Activated CD8-positive, alpha-beta T cell treated with anti-CD3 and anti-CD28 coated beads for 36 hours (primary cell): ENCODE measurements at regions not wholly inside any gene's neighbourhood (a gene's known extent, or its start where the extent isn't known, plus 50 kb on each side); places are given as distances from the start of the nearest gene placed in this dataset.

ENCODE experiments used
- ATAC-seq: fragments of 200-7000 bp; cut with Tn5 transposase; one replicate; pipeline ENCODE4 v1.10.0; 2021; ENCODE audit warnings: mild to moderate bottlenecking, moderate library complexity
- CTCF ChIA-PET: fragments of 350-600 bp; sonication (Branson Sonifier 250); formaldehyde crosslinking; loops from one replicate; lab custom pipeline; 2021; ENCODE audit warnings: antibody characterized with exemption; lab: Charles Lee
- POLR2A ChIA-PET: fragments of 350-600 bp; sonication (Branson Sonifier 250); formaldehyde crosslinking; loops from one replicate; lab custom pipeline; 2021; ENCODE audit warnings: antibody characterized with exemption; lab: Charles Lee
- DNase-seq: peaks from one replicate; pipeline ENCODE4 v3.0.0-alpha.2; 2020
- H3K27ac Mint-ChIP-seq: one replicate; pipeline ENCODE4 v1.8.0; 2021; ENCODE audit warnings: mild to moderate bottlenecking, mixed read lengths
- H3K27me3 Mint-ChIP-seq: one replicate; pipeline ENCODE4 v1.8.0; 2021; ENCODE audit warnings: mixed read lengths
- H3K36me3 Mint-ChIP-seq: one replicate; pipeline ENCODE4 v1.8.0; 2021; ENCODE audit warnings: low read depth, mixed read lengths
- H3K4me1 Mint-ChIP-seq: one replicate; pipeline ENCODE4 v1.8.0; 2021; ENCODE audit warnings: low read depth, mixed read lengths
- H3K4me3 Mint-ChIP-seq: one replicate; pipeline ENCODE4 v1.8.0; 2021; ENCODE audit warnings: mild to moderate bottlenecking, moderate library complexity, mixed read lengths
- H3K9me3 Mint-ChIP-seq: one replicate; pipeline ENCODE4 v1.8.0; 2021; ENCODE audit warnings: mixed read lengths
- CTCF ChIP-seq: fragments of 200-600 bp; IDR thresholded peaks from one replicate; pipeline ENCODE4 v1.8.0; 2022; ENCODE audit warnings: antibody characterized with exemption, mild to moderate bottlenecking
- intact Hi-C: fragments of 100-400 bp; cut with micrococcal nuclease; formaldehyde crosslinking; loops from one replicate; pipeline ENCODE4 v1.10.0; 2022

DNA sequence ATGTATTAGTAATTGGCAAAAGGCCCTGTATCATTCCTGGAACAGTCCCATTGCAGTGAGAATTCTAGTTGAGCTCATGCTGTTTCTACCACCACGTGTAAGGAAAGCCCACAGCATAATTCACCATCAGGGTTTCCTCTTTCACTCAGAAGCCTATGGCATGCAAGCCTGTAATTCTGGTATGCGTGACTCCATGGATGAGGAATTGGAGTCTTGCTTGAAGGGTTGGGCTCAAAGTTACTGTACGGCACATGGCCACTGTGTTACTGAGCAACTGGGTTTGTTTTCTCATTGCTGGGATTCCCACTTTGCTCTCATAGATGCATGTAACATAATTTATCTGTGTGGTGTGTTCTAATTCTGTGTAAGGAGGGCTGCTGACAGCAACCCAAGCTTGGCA, 132.3 kb upstream of the NR3C2 start:
- no peaks in the 10 kb centered on the region for H3K4me1 Mint-ChIP-seq
- no peak for ATAC-seq
- DNase-seq: no peak
- TF ChIP-seq CTCF: no peak
- H3K27ac Mint-ChIP-seq: no peak overlapping the region
- H3K9me3 Mint-ChIP-seq: peaks cover 5% of the 10 kb centered on the region
- ChIA-PET POLR2A (no interaction called here), CTCF (no interaction called here)
- H3K36me3 Mint-ChIP-seq: no peaks in the 10 kb centered on the region
- no peak overlapping the region for H3K4me3 Mint-ChIP-seq
- intact Hi-C loops: no loop called here
- no peaks in the 10 kb centered on the region for H3K27me3 Mint-ChIP-seq

DNA sequence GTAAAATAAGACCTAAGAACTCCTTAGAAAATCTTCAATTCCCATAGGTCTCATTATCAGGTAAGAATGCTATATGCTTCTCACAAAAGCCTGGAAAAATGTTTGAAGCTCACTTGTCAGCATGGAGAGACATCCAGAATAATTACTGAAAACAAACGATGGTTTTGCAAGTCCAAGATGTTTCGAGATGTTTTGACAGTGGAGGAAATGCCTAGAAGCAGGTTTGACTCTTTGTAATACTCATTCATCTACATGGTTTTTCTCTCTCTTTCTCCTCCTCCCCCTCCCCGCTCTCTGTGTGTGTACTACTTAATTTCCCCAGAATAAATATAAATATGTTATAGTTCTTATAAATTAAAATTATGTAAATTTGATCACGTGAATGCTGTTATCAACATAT, 131.9 kb upstream of the NR3C2 start:
- no peak for DNase-seq
- Mint-ChIP-seq H3K4me3 (no peak overlapping the region), H3K36me3 (no peaks in the 10 kb centered on the region), H3K27me3 (no peaks in the 10 kb centered on the region), H3K4me1 (no peaks in the 10 kb centered on the region), H3K27ac (no peak overlapping the region), H3K9me3 (peaks cover 8% of the 10 kb centered on the region)
- ChIA-PET POLR2A (no interaction called here), CTCF (no interaction called here)
- no peak for ATAC-seq
- intact Hi-C loops: no loop called here
- TF ChIP-seq CTCF: no peak

GRCh38 chr4:148573296-148573695, 131.1 kb upstream of the NR3C2 start:
- ChIA-PET POLR2A (no interaction called here), CTCF (no interaction called here)
- peaks cover 12% of the 10 kb centered on the region for H3K9me3 Mint-ChIP-seq
- H3K27me3 Mint-ChIP-seq: no peaks in the 10 kb centered on the region
- ATAC-seq: no peak
- no peaks in the 10 kb centered on the region for H3K4me1 Mint-ChIP-seq
- no peak for DNase-seq
- no peak overlapping the region for H3K4me3 Mint-ChIP-seq
- no peaks in the 10 kb centered on the region for H3K36me3 Mint-ChIP-seq
- TF ChIP-seq CTCF: no peak
- H3K27ac Mint-ChIP-seq: no peak overlapping the region
- intact Hi-C loops: no loop called here

GRCh38 chr4:148565801-148566200, 123.6 kb upstream of the NR3C2 start:
- no peaks in the 10 kb centered on the region for H3K27me3 Mint-ChIP-seq
- ATAC-seq: no peak
- TF ChIP-seq CTCF: no peak
- no peak overlapping the region for H3K27ac Mint-ChIP-seq
- H3K4me1 Mint-ChIP-seq: no peaks in the 10 kb centered on the region
- peaks cover 14% of the 10 kb centered on the region for H3K9me3 Mint-ChIP-seq
- POLR2A ChIA-PET: no interaction called here
- intact Hi-C loops: no loop called here
- DNase-seq: no peak
- no peaks in the 10 kb centered on the region for H3K36me3 Mint-ChIP-seq
- no peak overlapping the region for H3K4me3 Mint-ChIP-seq
- CTCF ChIA-PET: no interaction called here

DNA sequence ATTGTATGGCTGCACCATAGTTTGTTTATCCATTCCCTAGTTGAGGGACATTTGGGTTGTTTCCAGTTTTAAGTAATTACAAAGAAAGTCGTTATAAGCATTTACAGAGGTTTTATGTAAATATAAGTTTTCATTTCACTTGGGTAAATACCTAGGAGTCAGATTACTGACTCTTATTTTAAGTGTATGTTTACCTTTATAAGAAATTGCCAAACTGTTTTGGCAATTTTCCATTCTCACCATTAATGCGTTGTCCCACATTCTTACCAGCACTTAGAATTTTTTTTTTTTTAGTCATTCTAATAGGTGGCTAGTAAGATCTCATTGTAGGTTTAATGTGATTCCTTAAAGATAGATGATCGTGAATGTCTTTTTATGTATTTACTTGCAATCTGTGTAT, 121.5 kb upstream of the NR3C2 start:
- ChIA-PET POLR2A (no interaction called here), CTCF (no interaction called here)
- no peaks in the 10 kb centered on the region for H3K27me3 Mint-ChIP-seq
- H3K9me3 Mint-ChIP-seq: peaks cover 3% of the 10 kb centered on the region
- H3K4me3 Mint-ChIP-seq: no peak overlapping the region
- intact Hi-C loops: no loop called here
- ATAC-seq: no peak
- no peaks in the 10 kb centered on the region for H3K4me1 Mint-ChIP-seq
- no peak for DNase-seq
- no peaks in the 10 kb centered on the region for H3K36me3 Mint-ChIP-seq
- no peak for TF ChIP-seq CTCF
- H3K27ac Mint-ChIP-seq: no peak overlapping the region
